ENCODE measurements at regions not wholly inside any gene's neighbourhood (a gene's known extent, or its start where the extent isn't known, plus 50 kb on each side); places are given as distances from the start of the nearest gene placed in this dataset.

GRCh38 chr1:110281363-110282290 lies 57.5 kb upstream of the RBM15 start:
- TF ChIP-seq, protein P1, sequence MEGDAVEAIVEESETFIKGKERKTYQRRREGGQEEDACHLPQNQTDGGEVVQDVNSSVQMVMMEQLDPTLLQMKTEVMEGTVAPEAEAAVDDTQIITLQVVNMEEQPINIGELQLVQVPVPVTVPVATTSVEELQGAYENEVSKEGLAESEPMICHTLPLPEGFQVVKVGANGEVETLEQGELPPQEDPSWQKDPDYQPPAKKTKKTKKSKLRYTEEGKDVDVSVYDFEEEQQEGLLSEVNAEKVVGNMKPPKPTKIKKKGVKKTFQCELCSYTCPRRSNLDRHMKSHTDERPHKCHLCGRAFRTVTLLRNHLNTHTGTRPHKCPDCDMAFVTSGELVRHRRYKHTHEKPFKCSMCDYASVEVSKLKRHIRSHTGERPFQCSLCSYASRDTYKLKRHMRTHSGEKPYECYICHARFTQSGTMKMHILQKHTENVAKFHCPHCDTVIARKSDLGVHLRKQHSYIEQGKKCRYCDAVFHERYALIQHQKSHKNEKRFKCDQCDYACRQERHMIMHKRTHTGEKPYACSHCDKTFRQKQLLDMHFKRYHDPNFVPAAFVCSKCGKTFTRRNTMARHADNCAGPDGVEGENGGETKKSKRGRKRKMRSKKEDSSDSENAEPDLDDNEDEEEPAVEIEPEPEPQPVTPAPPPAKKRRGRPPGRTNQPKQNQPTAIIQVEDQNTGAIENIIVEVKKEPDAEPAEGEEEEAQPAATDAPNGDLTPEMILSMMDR (conservative IDR thresholded peaks at IDR 0.05; ENCODE audit: low read depth in 2 of 2): no peak
- no peak for TF ChIP-seq POLR2AphosphoS5 (IDR thresholded peaks at IDR 0.05; ENCODE audit: low read depth)
- TF ChIP-seq EZH2 (IDR thresholded peaks at IDR 0.05; ENCODE audit: low read depth, unreplicated experiment): no peak
- TF ChIP-seq REST (IDR thresholded peaks at IDR 0.05; ENCODE audit: unreplicated experiment): no peak
- no peak for TF ChIP-seq ZNF114 (CRISPR knock-in tag; IDR thresholded peaks at IDR 0.05)
- no peak for TF ChIP-seq CREB1 (CRISPR knock-in tag; IDR thresholded peaks at IDR 0.05; ENCODE audit: low read depth)
- no peak for TF ChIP-seq JUNB (IDR thresholded peaks at IDR 0.05; ENCODE audit: unreplicated experiment)
- TF ChIP-seq, protein P2, sequence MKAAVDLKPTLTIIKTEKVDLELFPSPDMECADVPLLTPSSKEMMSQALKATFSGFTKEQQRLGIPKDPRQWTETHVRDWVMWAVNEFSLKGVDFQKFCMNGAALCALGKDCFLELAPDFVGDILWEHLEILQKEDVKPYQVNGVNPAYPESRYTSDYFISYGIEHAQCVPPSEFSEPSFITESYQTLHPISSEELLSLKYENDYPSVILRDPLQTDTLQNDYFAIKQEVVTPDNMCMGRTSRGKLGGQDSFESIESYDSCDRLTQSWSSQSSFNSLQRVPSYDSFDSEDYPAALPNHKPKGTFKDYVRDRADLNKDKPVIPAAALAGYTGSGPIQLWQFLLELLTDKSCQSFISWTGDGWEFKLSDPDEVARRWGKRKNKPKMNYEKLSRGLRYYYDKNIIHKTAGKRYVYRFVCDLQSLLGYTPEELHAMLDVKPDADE (IDR thresholded peaks at IDR 0.05): no peak
- no peak for TF ChIP-seq EZH2phosphoT487 (IDR thresholded peaks at IDR 0.05; ENCODE audit: unreplicated experiment)
